Ammon's horn (tissue), 1 donor: ENCODE measurements at regions not wholly inside any gene's neighbourhood (a gene's known extent, or its start where the extent isn't known, plus 50 kb on each side); places are given as distances from the start of the nearest gene placed in this dataset.

Source experiments
- DNase-seq: peaks from one replicate; pipeline ENCODE4 v3.0.0-alpha.2; 2016; ENCODE audit warnings: low spot score

DNA sequence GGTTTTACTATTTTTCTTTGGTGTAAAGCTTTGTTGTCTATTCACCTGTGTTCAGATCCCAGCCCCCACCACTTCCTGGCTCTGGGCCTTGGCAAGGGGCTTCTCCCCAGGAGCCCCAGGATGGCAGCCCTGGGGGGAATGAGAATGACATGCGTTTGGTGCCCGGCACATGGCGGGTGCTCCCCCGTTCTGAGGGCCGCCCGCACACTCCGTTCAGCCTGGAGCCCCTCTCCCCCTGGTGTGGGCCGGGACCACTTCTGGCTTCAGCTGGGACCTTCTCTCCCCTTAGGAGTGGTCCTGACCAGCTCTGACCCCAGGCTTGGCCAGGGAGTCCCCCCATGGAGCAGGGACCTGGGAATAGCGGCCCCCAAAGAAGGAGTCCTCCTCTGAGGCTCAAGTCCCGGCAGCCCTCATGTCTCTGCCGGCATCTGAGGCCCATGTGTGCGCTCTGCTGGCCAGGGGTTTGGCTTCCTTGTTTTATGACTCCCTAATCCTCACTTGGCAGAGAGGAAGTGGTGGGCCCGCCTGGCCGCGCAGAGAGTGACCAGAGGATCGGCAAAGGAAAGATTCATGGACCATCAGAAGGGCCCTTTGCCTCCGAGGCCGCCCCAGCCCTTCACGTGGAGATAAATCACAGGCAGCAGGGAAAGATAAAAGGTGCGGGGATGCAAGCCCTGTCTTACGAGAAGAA lies 57.0 kb upstream of the LMX1B start:
- no peak for DNase-seq

DNA sequence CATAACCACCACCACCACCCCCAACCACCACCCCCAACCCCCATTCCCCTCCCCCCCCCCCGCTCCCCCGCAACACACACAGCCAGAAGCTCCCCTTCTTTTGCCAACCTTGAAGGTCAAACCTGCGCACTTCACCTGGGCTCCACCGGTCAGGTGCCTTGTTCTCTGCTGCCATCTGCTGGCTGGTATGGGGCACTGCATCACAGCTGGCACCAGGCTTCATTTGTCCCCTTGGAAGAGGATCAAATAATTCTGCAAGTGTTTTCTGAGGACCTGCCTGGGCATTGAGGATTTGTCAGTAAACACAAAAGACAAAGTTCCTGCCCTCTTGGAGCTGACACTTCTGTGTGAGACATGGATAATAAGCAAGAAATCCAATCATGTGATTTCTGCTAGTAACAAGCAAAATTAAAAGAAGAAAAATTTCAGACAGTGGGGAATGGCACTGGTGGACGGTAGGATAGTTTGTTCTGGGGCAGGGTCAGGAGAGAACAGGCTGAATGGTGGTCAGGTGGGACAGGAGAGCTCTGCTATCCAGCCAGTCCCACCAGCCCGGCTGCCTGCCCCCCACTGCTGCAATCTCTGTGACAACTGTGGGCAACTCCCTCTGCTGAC lies 55.6 kb upstream of the LMX1B start:
- peak; percentile 70 for DNase-seq

DNA sequence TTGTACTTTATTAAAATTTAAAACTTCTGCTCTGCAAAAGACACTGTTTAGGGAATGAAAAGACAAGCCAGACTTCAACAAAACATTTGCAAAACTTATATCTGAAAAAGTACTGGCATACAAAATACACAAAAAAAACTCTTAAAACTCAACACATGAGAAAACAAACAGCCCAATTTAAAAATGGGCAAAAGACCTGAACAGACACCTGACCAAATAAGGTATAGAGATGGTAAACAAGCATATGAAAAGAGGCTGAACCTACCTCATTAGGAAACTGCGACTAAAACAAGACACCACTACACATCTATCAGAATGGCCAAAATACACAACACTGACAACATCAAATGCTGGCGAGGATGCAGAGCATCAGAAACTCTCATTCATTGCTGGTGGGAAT lies 54.4 kb upstream of the LMX1B start:
- DNase-seq = no peak

DNA sequence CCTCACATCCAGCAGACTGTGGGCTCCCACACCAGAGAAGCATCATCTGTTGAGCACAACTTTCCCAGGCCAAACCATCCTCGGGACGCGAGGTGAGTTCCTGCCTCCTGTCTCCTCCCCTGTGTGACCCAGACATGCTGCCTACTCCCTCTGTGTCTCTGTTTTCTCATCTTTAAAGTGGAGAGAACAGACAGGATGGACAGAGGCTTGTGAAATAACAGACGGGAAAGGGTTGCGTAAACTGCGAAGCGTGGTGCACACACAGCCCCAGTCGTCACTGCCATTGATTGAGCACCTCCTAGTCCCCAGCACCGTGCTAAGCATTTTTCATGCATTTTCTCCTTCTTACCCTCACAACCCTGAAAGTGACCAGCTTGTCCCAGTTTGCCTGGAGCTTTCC lies 52.1 kb upstream of the LMX1B start:
- no peak for DNase-seq

DNA sequence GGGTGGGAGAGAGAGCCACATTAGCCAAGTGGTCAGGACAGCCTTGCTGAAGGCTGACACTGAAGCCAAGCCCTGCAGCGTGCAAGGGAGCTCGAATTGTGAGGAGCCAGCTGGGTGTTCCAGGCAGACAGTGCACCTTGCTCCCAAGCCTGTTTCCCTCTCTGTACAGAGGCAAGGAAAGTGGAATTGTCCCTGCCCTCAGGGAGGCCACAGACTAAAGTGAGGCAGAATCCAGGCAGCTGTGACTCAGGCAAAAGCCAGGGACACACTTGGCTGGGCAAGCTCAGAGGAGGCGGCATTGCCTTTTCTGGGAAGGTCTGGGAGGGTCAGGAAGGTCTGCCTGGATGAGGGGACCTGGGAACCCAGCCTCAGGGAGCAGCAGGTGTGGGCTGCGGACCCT lies 50.2 kb upstream of the LMX1B start:
- DNase-seq = no peak
